ENCODE measurements at regions not wholly inside any gene's neighbourhood (a gene's known extent, or its start where the extent isn't known, plus 50 kb on each side); places are given as distances from the start of the nearest gene placed in this dataset.

DNA sequence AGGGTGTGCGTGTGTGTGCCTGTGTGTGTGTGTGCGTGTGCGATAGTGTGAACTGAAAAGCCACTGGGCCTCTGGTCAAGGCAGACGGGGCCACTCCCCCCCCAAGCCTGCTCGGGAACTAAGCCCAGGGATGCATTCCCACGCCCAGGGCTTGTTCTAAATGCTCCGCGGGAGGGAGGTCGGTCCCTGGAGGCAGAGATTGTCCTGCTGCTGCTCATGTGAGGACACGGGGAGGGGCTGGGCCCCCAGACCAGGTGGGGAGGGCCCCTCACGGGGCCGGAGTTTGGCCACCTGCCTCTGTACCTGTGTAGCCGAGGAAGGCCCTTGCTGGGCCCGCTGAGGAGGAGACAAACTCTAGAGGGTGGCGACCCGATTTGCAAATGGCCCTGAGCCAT is 93.9 kb downstream of the PDGFA start:
- TF ChIP-seq CTCF (IDR thresholded peaks at IDR 0.05) (no peak), POLR2A (IDR thresholded peaks at IDR 0.05) (no peak)

Measured in heart left ventricle (tissue), 13 donors.